B cell (primary cell): ENCODE measurements at regions not wholly inside any gene's neighbourhood (a gene's known extent, or its start where the extent isn't known, plus 50 kb on each side); places are given as distances from the start of the nearest gene placed in this dataset.

ENCODE experiments used
- EZH2 ChIP-seq: IDR thresholded peaks from 2 replicates; pipeline ENCODE4 v1.6.1; 2012; ENCODE audit warnings: borderline replicate concordance, low read depth, mild to moderate bottlenecking, moderate library complexity, low read length; ENCODE audit not compliant: insufficient read depth, poor library complexity, severe bottlenecking
- TF ChIP-seq, protein P1 (sequence below): fragments of 200-600 bp; IDR thresholded peaks from one replicate; pipeline ENCODE4 v1.8.0; 2022; ENCODE audit warnings: antibody characterized with exemption, mild to moderate bottlenecking

DNA sequence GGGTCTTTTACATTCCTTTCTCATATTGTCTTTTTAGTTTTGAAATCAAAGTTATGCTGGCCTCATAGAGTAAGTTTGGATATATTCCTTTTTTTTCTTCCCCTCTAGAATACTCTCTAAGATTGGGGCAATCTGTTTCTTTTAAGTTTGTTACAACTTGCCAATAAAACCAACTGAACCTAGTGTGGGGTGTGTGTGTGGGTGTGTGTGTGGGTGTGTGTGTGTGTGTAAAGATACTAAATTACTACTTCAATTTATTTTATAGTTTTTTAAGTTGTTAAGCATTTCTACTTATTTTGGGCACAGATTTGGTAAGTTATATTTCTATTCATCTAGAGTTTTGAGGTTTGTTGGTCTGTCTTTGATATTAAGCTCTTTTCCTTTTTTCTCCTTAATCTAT is 198.2 kb upstream of the TMC3 start:
- TF ChIP-seq, protein P1, sequence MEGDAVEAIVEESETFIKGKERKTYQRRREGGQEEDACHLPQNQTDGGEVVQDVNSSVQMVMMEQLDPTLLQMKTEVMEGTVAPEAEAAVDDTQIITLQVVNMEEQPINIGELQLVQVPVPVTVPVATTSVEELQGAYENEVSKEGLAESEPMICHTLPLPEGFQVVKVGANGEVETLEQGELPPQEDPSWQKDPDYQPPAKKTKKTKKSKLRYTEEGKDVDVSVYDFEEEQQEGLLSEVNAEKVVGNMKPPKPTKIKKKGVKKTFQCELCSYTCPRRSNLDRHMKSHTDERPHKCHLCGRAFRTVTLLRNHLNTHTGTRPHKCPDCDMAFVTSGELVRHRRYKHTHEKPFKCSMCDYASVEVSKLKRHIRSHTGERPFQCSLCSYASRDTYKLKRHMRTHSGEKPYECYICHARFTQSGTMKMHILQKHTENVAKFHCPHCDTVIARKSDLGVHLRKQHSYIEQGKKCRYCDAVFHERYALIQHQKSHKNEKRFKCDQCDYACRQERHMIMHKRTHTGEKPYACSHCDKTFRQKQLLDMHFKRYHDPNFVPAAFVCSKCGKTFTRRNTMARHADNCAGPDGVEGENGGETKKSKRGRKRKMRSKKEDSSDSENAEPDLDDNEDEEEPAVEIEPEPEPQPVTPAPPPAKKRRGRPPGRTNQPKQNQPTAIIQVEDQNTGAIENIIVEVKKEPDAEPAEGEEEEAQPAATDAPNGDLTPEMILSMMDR, result no peak
- no peak for TF ChIP-seq EZH2
